ENCODE measurements at regions not wholly inside any gene's neighbourhood (a gene's known extent, or its start where the extent isn't known, plus 50 kb on each side); places are given as distances from the start of the nearest gene placed in this dataset.
"Not testable (repeated sequence)": the region's sequence is repeated elsewhere in the genome, so short reads cannot be mapped to it uniquely, and the experiment has no call there.

DNA sequence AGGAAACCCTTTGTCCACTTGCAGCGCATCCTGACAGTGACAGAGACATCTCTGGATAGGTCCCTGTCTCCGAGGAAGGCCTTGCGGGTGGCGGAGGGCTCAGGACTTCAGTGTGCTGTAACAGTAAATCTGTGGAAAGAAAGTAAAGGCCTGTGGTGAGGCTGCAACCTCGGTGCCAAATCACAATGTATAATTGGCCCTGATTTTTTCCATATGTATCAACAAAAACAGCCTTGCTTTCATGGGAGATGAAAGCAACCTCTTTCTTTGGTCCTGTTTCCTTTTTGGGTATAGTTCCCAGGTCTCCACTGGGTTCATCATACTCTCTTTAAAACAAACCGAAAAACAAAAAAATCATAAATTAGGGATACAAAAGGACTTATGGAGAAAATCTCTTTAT, 110.9 kb upstream of the BMPER start:
- WGBS: 96% methylated on average over 6 of the region's 6 CpGs

DNA sequence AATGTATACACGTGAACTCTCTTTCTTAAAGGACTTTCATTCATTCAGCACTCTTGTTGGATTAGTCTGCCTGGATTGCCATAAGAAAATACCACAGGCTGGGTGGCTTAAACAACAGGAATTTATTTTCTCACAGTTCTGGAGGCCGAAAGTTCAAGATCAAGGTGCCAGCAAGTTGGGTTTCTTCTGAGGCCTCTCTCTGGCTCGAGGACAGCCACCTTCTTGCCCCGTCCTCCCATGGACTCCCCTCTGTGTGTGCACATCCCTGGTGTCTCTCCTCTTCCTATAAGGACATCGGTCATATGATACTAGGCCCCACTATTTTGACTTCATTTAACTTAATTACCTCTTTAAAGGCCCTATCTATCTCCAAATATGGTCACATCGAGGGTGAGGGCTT, 110.4 kb upstream of the BMPER start:
- 94% methylated on average over 6 of the region's 6 CpGs for WGBS
- TF ChIP-seq EP300 (IDR thresholded peaks at IDR 0.05) (no peak), POLR2A (IDR thresholded peaks at IDR 0.05) (no peak), POLR2AphosphoS5 (IDR thresholded peaks at IDR 0.05) (no peak)
- TF ChIP-seq, protein P1, sequence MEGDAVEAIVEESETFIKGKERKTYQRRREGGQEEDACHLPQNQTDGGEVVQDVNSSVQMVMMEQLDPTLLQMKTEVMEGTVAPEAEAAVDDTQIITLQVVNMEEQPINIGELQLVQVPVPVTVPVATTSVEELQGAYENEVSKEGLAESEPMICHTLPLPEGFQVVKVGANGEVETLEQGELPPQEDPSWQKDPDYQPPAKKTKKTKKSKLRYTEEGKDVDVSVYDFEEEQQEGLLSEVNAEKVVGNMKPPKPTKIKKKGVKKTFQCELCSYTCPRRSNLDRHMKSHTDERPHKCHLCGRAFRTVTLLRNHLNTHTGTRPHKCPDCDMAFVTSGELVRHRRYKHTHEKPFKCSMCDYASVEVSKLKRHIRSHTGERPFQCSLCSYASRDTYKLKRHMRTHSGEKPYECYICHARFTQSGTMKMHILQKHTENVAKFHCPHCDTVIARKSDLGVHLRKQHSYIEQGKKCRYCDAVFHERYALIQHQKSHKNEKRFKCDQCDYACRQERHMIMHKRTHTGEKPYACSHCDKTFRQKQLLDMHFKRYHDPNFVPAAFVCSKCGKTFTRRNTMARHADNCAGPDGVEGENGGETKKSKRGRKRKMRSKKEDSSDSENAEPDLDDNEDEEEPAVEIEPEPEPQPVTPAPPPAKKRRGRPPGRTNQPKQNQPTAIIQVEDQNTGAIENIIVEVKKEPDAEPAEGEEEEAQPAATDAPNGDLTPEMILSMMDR (IDR thresholded peaks at IDR 0.05): no peak
- no peak for DNase-seq (ENCODE audit: low spot score in 2 of 2)
- Histone ChIP-seq H3K9me3 (no peaks in the 10 kb centered on the region), H3K36me3 (no peaks in the 10 kb centered on the region), H3K27me3 (no peaks in the 10 kb centered on the region), H3K4me1 (no peaks in the 10 kb centered on the region), H3K4me3 (no peak overlapping the region), H3K27ac (no peak overlapping the region)

More for the DNA sequence above, 110.9 kb upstream of the BMPER start:
- no peak for DNase-seq (ENCODE audit: low spot score in 2 of 2)
- TF ChIP-seq POLR2A (IDR thresholded peaks at IDR 0.05): no peak
- TF ChIP-seq EP300 (IDR thresholded peaks at IDR 0.05): no peak
- no peak for TF ChIP-seq POLR2AphosphoS5 (IDR thresholded peaks at IDR 0.05)
- TF ChIP-seq, protein P1 (IDR thresholded peaks at IDR 0.05): no peak
- Histone ChIP-seq H3K36me3 (no peaks in the 10 kb centered on the region), H3K4me1 (no peaks in the 10 kb centered on the region), H3K27ac (no peak overlapping the region), H3K27me3 (no peaks in the 10 kb centered on the region), H3K4me3 (no peak overlapping the region), H3K9me3 (no peaks in the 10 kb centered on the region)

DNA sequence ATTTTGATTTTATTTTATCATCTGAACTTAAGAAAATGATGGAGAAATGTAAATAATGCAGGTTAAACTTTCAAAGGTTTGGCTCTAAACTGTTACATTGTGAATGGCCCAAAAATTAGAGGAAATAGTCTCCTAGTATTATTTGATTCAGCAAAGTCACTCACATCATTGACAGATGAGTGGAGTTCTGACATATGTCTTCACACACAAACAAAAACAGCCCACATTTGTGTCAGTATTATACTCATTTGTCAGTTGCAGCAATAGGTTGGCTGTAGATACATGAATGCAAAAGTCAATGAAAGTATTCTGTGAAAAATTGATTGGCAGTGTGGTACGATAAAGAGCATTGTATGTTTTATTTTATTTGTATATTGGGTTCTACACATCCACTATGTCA, 108.8 kb upstream of the BMPER start:
- 98% methylated on average over 1 of the region's 1 CpG for WGBS
- no peak overlapping the region for H3K27ac ChIP-seq

DNA sequence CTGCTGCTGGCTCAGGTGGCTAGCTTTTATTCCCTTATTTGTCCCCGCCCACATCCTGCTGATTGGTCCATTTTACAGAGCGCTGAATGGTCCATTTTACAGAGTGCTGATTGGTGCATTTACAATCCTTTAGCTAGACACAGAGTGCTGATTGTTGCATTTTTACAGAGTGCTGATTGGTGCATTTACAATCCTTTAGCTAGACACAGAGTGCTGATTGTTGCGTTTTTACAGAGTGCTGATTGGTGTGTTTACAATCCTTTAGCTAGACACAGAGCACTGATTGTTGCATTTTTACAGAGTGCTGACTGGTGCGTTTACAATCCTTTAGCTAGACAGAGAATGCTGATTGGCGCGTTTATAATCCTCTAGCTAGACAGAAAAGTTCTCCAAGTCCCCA, 107.8 kb upstream of the BMPER start:
- not testable (repeated sequence) for H3K4me1 ChIP-seq; H3K4me3 ChIP-seq; H3K36me3 ChIP-seq; H3K27me3 ChIP-seq; DNase-seq (ENCODE audit: low spot score in 2 of 2); H3K27ac ChIP-seq; H3K9me3 ChIP-seq
- WGBS: 95% methylated on average over 6 of the region's 6 CpGs

More for the DNA sequence above, 108.8 kb upstream of the BMPER start:
- Histone ChIP-seq H3K9me3 (no peaks in the 10 kb centered on the region), H3K36me3 (no peaks in the 10 kb centered on the region), H3K4me1 (no peaks in the 10 kb centered on the region), H3K4me3 (no peak overlapping the region), H3K27me3 (no peaks in the 10 kb centered on the region)
- no peak for DNase-seq (ENCODE audit: low spot score in 2 of 2)
- TF ChIP-seq, protein P1 (IDR thresholded peaks at IDR 0.05): no peak
- TF ChIP-seq POLR2A (IDR thresholded peaks at IDR 0.05) (no peak), EP300 (IDR thresholded peaks at IDR 0.05) (no peak), POLR2AphosphoS5 (IDR thresholded peaks at IDR 0.05) (no peak)

DNA sequence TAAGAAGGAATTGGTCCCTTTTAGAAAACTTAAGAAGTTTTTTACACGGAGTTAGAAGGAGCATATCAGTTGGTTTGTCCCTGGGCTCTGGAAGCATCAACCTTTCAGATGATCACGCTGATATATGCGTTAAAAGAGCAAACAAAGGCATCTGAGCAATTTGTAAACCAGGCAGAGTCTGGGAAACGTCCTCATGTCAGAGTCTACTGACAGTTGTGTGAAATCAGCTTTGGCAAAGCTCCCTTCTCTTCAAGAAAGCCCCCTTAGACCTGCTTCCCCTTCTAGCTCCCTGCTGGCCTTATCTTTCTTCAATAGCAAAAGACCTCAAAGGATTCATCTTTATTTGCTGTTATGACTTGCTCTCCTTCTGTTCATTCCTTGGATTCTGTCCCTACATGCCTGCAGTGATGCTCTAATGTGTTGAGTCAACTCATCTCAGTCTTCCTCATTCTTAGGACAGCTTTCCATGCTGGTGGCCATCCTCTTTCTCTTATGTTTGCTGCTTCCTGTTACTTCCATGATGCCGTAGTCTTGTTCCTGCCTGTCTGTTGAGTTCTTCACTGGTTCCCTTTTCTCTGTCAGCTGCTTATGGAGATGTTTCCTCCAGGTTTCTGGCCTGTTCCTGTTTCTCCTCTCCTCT, 106.5 kb upstream of the BMPER start:
- DNase-seq (ENCODE audit: low spot score in 2 of 2): no peak
- TF ChIP-seq POLR2AphosphoS5 (IDR thresholded peaks at IDR 0.05): no peak
- TF ChIP-seq POLR2A (IDR thresholded peaks at IDR 0.05): no peak
- TF ChIP-seq, protein P1 (IDR thresholded peaks at IDR 0.05): no peak
- no peak for TF ChIP-seq EP300 (IDR thresholded peaks at IDR 0.05)
- Histone ChIP-seq H3K4me3 (no peak overlapping the region), H3K27ac (no peak overlapping the region), H3K9me3 (no peaks in the 10 kb centered on the region), H3K36me3 (no peaks in the 10 kb centered on the region), H3K4me1 (no peaks in the 10 kb centered on the region), H3K27me3 (no peaks in the 10 kb centered on the region)
- 57% methylated on average over 5 of the region's 5 CpGs for WGBS

DNA sequence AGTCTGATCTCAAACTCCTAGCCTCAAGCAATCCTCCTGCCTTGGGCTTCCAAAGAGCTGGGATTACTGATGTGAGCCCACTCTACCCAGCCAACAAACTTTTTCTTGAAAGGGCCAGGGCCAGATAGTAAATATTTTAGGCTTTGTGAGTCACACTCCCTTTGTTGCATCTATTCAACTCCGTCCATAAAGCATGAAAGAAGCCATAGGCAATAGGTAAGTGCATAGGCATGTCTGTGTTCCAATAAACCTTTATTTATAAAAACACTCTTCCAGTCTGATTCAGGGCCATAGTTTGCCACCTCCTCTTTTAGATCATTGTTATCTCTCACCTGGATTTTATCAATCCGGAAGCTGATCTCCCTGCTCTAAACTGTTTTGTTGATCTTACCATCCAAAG, 105.6 kb upstream of the BMPER start:
- Histone ChIP-seq H3K9me3 (no peaks in the 10 kb centered on the region), H3K27me3 (no peaks in the 10 kb centered on the region), H3K4me1 (no peaks in the 10 kb centered on the region), H3K4me3 (no peak overlapping the region), H3K36me3 (no peaks in the 10 kb centered on the region), H3K27ac (no peak overlapping the region)
- WGBS: 94% methylated on average over 2 of the region's 2 CpGs
- DNase-seq (ENCODE audit: low spot score in 2 of 2): no peak
- TF ChIP-seq, protein P1 (IDR thresholded peaks at IDR 0.05): no peak
- TF ChIP-seq POLR2A (IDR thresholded peaks at IDR 0.05): no peak
- no peak for TF ChIP-seq EP300 (IDR thresholded peaks at IDR 0.05)
- TF ChIP-seq POLR2AphosphoS5 (IDR thresholded peaks at IDR 0.05): no peak

Measured in suprapubic skin (tissue), 4 donors.